ENCODE measurements at regions not wholly inside any gene's neighbourhood (a gene's known extent, or its start where the extent isn't known, plus 50 kb on each side); places are given as distances from the start of the nearest gene placed in this dataset.
"Not testable (repeated sequence)": the region's sequence is repeated elsewhere in the genome, so short reads cannot be mapped to it uniquely, and the experiment has no call there.

- DNase-seq = no peak
- CTCF ChIA-PET = interaction anchor here (1.2 kb wide), 1 partner anchor 315 kb away, joined by 4 read pairs; no protein-coding TSS in a partner anchor
- H3K27me3 ChIP-seq (replicated peaks in 2 of 5; ENCODE audit: control insufficient read depth in 4 of 5, insufficient read depth in 5 of 5, low read length in 4 of 5) = peaks cover 0 to 3% (median 0%) of the 10 kb centered on the region in 5 experiments
- POLR2A ChIA-PET = no interaction called here
- H3K4me1 ChIP-seq (ENCODE audit: control extremely low read depth in 1 of 4, control insufficient read depth in 4 of 4, insufficient read depth in 4 of 4, low read length in 3 of 4) = no peaks in the 10 kb centered on the region
- H3K9me3 ChIP-seq (ENCODE audit: control extremely low read depth in 1 of 5, control insufficient read depth in 4 of 5, insufficient read depth in 2 of 5, low read depth in 1 of 5, low read length in 4 of 5) = no peaks in the 10 kb centered on the region
- no peaks in the 10 kb centered on the region for H3K36me3 ChIP-seq (ENCODE audit: control insufficient read depth in 4 of 4, insufficient read depth in 4 of 4, low read length in 3 of 4)
- H3K27ac ChIP-seq (ENCODE audit: insufficient read depth in 1 of 2, low read depth in 1 of 2, low read length in 2 of 2, poor library complexity in 1 of 2, severe bottlenecking in 2 of 2) = no peak overlapping the region
- no peak overlapping the region for H3K4me3 ChIP-seq (ENCODE audit: control insufficient read depth in 1 of 7, extremely low read depth in 1 of 7, insufficient read depth in 4 of 7, low read depth in 2 of 7, low read length in 6 of 7)
- WGBS (ENCODE audit: insufficient coverage) = 86% methylated on average over 2 of the region's 2 CpGs
Observed at GRCh38 chr10:57654856-57655255, 612.8 kb downstream of the IPMK start.

- DNase-seq; H3K27ac ChIP-seq (ENCODE audit: insufficient read depth in 1 of 2, low read depth in 1 of 2, low read length in 2 of 2, poor library complexity in 1 of 2, severe bottlenecking in 2 of 2); H3K36me3 ChIP-seq (ENCODE audit: control insufficient read depth in 4 of 4, insufficient read depth in 4 of 4, low read length in 3 of 4); CTCF ChIA-PET; H3K4me1 ChIP-seq (ENCODE audit: control extremely low read depth in 1 of 4, control insufficient read depth in 4 of 4, insufficient read depth in 4 of 4, low read length in 3 of 4); POLR2A ChIA-PET; H3K4me3 ChIP-seq (ENCODE audit: control insufficient read depth in 1 of 7, extremely low read depth in 1 of 7, insufficient read depth in 4 of 7, low read depth in 2 of 7, low read length in 6 of 7); H3K9me3 ChIP-seq (ENCODE audit: control extremely low read depth in 1 of 5, control insufficient read depth in 4 of 5, insufficient read depth in 2 of 5, low read depth in 1 of 5, low read length in 4 of 5); H3K27me3 ChIP-seq (replicated peaks in 2 of 5; ENCODE audit: control insufficient read depth in 4 of 5, insufficient read depth in 5 of 5, low read length in 4 of 5): not testable (repeated sequence)
- 96% methylated on average over 3 of the region's 3 CpGs for WGBS (ENCODE audit: insufficient coverage)
Observed at GRCh38 chr10:57645108-57645507, 622.6 kb downstream of the IPMK start.

GRCh38 chr10:57638411-57638810, 629.3 kb downstream of the IPMK start:
- POLR2A ChIA-PET = no interaction called here

DNA sequence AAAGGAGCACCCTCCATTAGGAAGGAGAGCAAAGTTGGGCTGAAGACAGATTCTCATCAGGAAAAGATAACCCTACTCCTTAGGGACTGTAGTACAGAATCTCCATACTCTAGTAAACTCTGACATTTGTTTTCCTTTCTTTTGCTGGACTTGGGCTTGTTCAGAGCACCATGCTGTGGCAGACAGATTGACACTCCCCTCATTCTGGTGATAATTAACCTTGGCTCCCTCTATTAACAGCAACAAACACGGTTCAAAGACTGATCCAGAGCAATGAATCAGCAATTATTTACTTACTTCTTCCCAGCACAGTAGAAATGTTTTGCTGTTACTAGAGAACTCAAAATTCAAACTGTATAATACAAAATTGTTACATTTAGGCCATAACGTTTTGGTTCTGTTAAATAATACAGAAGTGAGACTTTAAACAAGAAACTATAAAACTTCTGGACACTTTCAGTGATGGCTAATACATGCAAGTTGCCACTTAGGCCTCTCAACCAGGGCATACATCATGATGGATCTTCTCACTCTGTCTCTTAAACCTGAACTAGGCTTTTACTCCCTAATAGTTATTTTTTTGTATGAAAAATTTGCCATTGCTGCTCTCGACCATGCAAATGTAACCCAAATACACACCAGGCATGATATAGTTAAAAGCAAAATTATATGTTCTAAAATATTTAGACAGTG, 639.0 kb downstream of the IPMK start:
- H3K4me1 ChIP-seq (ENCODE audit: control extremely low read depth in 1 of 4, control insufficient read depth in 4 of 4, insufficient read depth in 4 of 4, low read length in 3 of 4) = no peaks in the 10 kb centered on the region
- no peaks in the 10 kb centered on the region for H3K9me3 ChIP-seq (ENCODE audit: control extremely low read depth in 1 of 5, control insufficient read depth in 4 of 5, insufficient read depth in 2 of 5, low read depth in 1 of 5, low read length in 4 of 5)
- DNase-seq = no peak
- no peak overlapping the region for H3K27ac ChIP-seq (ENCODE audit: insufficient read depth in 1 of 2, low read depth in 1 of 2, low read length in 2 of 2, poor library complexity in 1 of 2, severe bottlenecking in 2 of 2)
- no peaks in the 10 kb centered on the region for H3K36me3 ChIP-seq (ENCODE audit: control insufficient read depth in 4 of 4, insufficient read depth in 4 of 4, low read length in 3 of 4)
- H3K4me3 ChIP-seq (ENCODE audit: control insufficient read depth in 1 of 7, extremely low read depth in 1 of 7, insufficient read depth in 4 of 7, low read depth in 2 of 7, low read length in 6 of 7) = no peak overlapping the region
- WGBS (ENCODE audit: insufficient coverage) = no CpG with 5 or more reads among the region's 3 CpGs
- no peaks in the 10 kb centered on the region for H3K27me3 ChIP-seq (replicated peaks in 2 of 5; ENCODE audit: control insufficient read depth in 4 of 5, insufficient read depth in 5 of 5, low read length in 4 of 5)
- POLR2A ChIA-PET = no interaction called here
- CTCF ChIA-PET = no interaction called here

More at GRCh38 chr10:57638411-57638810, 629.3 kb downstream of the IPMK start:
- Histone ChIP-seq H3K27ac (ENCODE audit: insufficient read depth in 1 of 2, low read depth in 1 of 2, low read length in 2 of 2, poor library complexity in 1 of 2, severe bottlenecking in 2 of 2) (no peak overlapping the region), H3K9me3 (ENCODE audit: control extremely low read depth in 1 of 5, control insufficient read depth in 4 of 5, insufficient read depth in 2 of 5, low read depth in 1 of 5, low read length in 4 of 5) (no peaks in the 10 kb centered on the region), H3K4me3 (ENCODE audit: control insufficient read depth in 1 of 7, extremely low read depth in 1 of 7, insufficient read depth in 4 of 7, low read depth in 2 of 7, low read length in 6 of 7) (no peak overlapping the region), H3K4me1 (ENCODE audit: control extremely low read depth in 1 of 4, control insufficient read depth in 4 of 4, insufficient read depth in 4 of 4, low read length in 3 of 4) (no peaks in the 10 kb centered on the region), H3K27me3 (replicated peaks in 2 of 5; ENCODE audit: control insufficient read depth in 4 of 5, insufficient read depth in 5 of 5, low read length in 4 of 5) (no peaks in the 10 kb centered on the region), H3K36me3 (ENCODE audit: control insufficient read depth in 4 of 4, insufficient read depth in 4 of 4, low read length in 3 of 4) (no peaks in the 10 kb centered on the region)
- WGBS (ENCODE audit: insufficient coverage) = no CpG with 5 or more reads among the region's 2 CpGs
- no peak for DNase-seq
- CTCF ChIA-PET = no interaction called here

GRCh38 chr10:57627642-57628178, 640.0 kb downstream of the IPMK start:
- CTCF ChIA-PET = interaction anchor here (0.7 kb wide), 1 partner anchor 246 kb away, joined by 3 read pairs; no protein-coding TSS in a partner anchor
- no peaks in the 10 kb centered on the region for H3K36me3 ChIP-seq (ENCODE audit: control insufficient read depth in 4 of 4, insufficient read depth in 4 of 4, low read length in 3 of 4)
- H3K4me1 ChIP-seq (ENCODE audit: control extremely low read depth in 1 of 4, control insufficient read depth in 4 of 4, insufficient read depth in 4 of 4, low read length in 3 of 4) = no peaks in the 10 kb centered on the region
- POLR2A ChIA-PET = no interaction called here
- no peak overlapping the region for H3K27ac ChIP-seq (ENCODE audit: insufficient read depth in 1 of 2, low read depth in 1 of 2, low read length in 2 of 2, poor library complexity in 1 of 2, severe bottlenecking in 2 of 2)
- 70% methylated on average over 2 of the region's 2 CpGs for WGBS (ENCODE audit: insufficient coverage)
- no peak for DNase-seq
- H3K4me3 ChIP-seq (ENCODE audit: control insufficient read depth in 1 of 7, extremely low read depth in 1 of 7, insufficient read depth in 4 of 7, low read depth in 2 of 7, low read length in 6 of 7) = no peak overlapping the region
- no peaks in the 10 kb centered on the region for H3K27me3 ChIP-seq (replicated peaks in 2 of 5; ENCODE audit: control insufficient read depth in 4 of 5, insufficient read depth in 5 of 5, low read length in 4 of 5)
- H3K9me3 ChIP-seq (ENCODE audit: control extremely low read depth in 1 of 5, control insufficient read depth in 4 of 5, insufficient read depth in 2 of 5, low read depth in 1 of 5, low read length in 4 of 5) = no peaks in the 10 kb centered on the region

DNA sequence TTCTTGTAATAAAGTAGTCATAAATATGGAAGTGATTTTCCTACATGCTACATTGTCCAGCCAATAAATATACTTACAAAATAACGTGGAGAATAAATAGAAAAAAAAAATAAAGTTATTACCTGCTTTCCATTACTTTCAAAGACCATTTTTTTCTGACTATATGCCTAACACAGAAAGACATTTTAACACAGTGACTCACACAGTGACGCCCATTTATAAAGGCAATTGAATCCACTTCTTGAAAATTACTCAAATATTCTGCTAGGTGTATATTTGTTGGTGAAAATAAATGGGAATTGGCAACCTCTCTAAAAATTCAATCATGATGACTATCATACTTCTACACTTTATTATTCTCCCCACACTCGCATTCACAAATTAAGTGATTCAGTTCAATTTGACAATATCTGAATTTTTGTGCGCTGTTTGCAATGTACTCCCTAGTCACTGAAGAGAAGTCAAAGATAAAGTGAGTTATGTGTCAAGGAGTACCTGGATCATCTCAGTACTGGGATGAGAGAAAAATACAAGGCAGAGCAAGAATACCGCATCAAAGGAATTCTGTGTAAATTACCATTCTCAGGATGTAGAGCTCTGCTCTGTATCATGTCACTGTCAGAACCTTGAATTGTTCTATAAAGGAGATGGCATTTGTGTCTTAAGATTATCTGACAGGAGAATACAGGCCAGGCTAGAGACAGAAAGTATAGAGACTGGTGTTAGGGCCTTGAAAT, 642.7 kb downstream of the IPMK start:
- Histone ChIP-seq H3K4me3 (ENCODE audit: control insufficient read depth in 1 of 7, extremely low read depth in 1 of 7, insufficient read depth in 4 of 7, low read depth in 2 of 7, low read length in 6 of 7) (no peak overlapping the region), H3K36me3 (ENCODE audit: control insufficient read depth in 4 of 4, insufficient read depth in 4 of 4, low read length in 3 of 4) (no peaks in the 10 kb centered on the region), H3K4me1 (ENCODE audit: control extremely low read depth in 1 of 4, control insufficient read depth in 4 of 4, insufficient read depth in 4 of 4, low read length in 3 of 4) (no peaks in the 10 kb centered on the region), H3K27ac (ENCODE audit: insufficient read depth in 1 of 2, low read depth in 1 of 2, low read length in 2 of 2, poor library complexity in 1 of 2, severe bottlenecking in 2 of 2) (no peak overlapping the region), H3K27me3 (replicated peaks in 2 of 5; ENCODE audit: control insufficient read depth in 4 of 5, insufficient read depth in 5 of 5, low read length in 4 of 5) (no peaks in the 10 kb centered on the region), H3K9me3 (ENCODE audit: control extremely low read depth in 1 of 5, control insufficient read depth in 4 of 5, insufficient read depth in 2 of 5, low read depth in 1 of 5, low read length in 4 of 5) (no peaks in the 10 kb centered on the region)
- ChIA-PET CTCF (interaction anchor here (0.5 kb wide), 1 partner anchor 1807 kb away, joined by 4 read pairs; no protein-coding TSS in a partner anchor), POLR2A (no interaction called here)
- DNase-seq = no peak
- WGBS (ENCODE audit: insufficient coverage) = 96% methylated on average over 2 of the region's 5 CpGs

GRCh38 chr10:57624066-57624465, 643.6 kb downstream of the IPMK start:
- ChIA-PET CTCF (no interaction called here), POLR2A (no interaction called here)
- Histone ChIP-seq H3K27ac (ENCODE audit: insufficient read depth in 1 of 2, low read depth in 1 of 2, low read length in 2 of 2, poor library complexity in 1 of 2, severe bottlenecking in 2 of 2) (no peak overlapping the region), H3K4me3 (ENCODE audit: control insufficient read depth in 1 of 7, extremely low read depth in 1 of 7, insufficient read depth in 4 of 7, low read depth in 2 of 7, low read length in 6 of 7) (no peak overlapping the region), H3K36me3 (ENCODE audit: control insufficient read depth in 4 of 4, insufficient read depth in 4 of 4, low read length in 3 of 4) (no peaks in the 10 kb centered on the region), H3K9me3 (ENCODE audit: control extremely low read depth in 1 of 5, control insufficient read depth in 4 of 5, insufficient read depth in 2 of 5, low read depth in 1 of 5, low read length in 4 of 5) (no peaks in the 10 kb centered on the region), H3K4me1 (ENCODE audit: control extremely low read depth in 1 of 4, control insufficient read depth in 4 of 4, insufficient read depth in 4 of 4, low read length in 3 of 4) (no peaks in the 10 kb centered on the region), H3K27me3 (replicated peaks in 2 of 5; ENCODE audit: control insufficient read depth in 4 of 5, insufficient read depth in 5 of 5, low read length in 4 of 5) (no peaks in the 10 kb centered on the region)
- no peak for DNase-seq
- WGBS (ENCODE audit: insufficient coverage) = 80% methylated on average over 1 of the region's 1 CpG
